Bone marrow (tissue), 2 donors: ENCODE measurements at regions not wholly inside any gene's neighbourhood (a gene's known extent, or its start where the extent isn't known, plus 50 kb on each side); places are given as distances from the start of the nearest gene placed in this dataset.
"Not testable (repeated sequence)": the region's sequence is repeated elsewhere in the genome, so short reads cannot be mapped to it uniquely, and the experiment has no call there.

Experiments used
- DNase-seq, 2 donors: peaks; one replicate each; lab custom pipeline; 2025; lab: John Stamatoyannopoulos, UW

- no peak for DNase-seq
Observed at GRCh38 chr16:17013038-17013437, 457.7 kb downstream of the XYLT1 start.

- no peak for DNase-seq
Observed at GRCh38 chr16:17014484-17015121, 456.2 kb downstream of the XYLT1 start.

- DNase-seq: no peak
Observed at GRCh38 chr16:17015702-17016101, 455.1 kb downstream of the XYLT1 start.

GRCh38 chr16:17017442-17017841, 453.3 kb downstream of the XYLT1 start:
- no peak for DNase-seq

GRCh38 chr16:17018585-17018939, 452.2 kb downstream of the XYLT1 start:
- DNase-seq: no peak

- no peak for DNase-seq
Observed at GRCh38 chr16:17019366-17019765, 451.4 kb downstream of the XYLT1 start.

- no peak for DNase-seq
Observed at GRCh38 chr16:17023606-17024005, 447.2 kb downstream of the XYLT1 start.

- no peak for DNase-seq
Observed at GRCh38 chr16:17024514-17024913, 446.2 kb downstream of the XYLT1 start.

- no peak for DNase-seq
Observed at GRCh38 chr16:17026600-17027242, 444.0 kb downstream of the XYLT1 start.

GRCh38 chr16:17027488-17028129, 443.2 kb downstream of the XYLT1 start:
- no peak for DNase-seq

- no peak for DNase-seq
Observed at GRCh38 chr16:17029602-17030350, 441.0 kb downstream of the XYLT1 start.

- DNase-seq: no peak
Observed at GRCh38 chr16:17031484-17032268, 439.1 kb downstream of the XYLT1 start.

GRCh38 chr16:17032332-17032731, 438.4 kb downstream of the XYLT1 start:
- no peak for DNase-seq

GRCh38 chr16:17034477-17035252, 436.1 kb downstream of the XYLT1 start:
- DNase-seq: no peak

- DNase-seq: no peak
Observed at GRCh38 chr16:17037499-17037898, 433.3 kb downstream of the XYLT1 start.

GRCh38 chr16:17038415-17038814, 432.3 kb downstream of the XYLT1 start:
- DNase-seq: no peak

- not testable (repeated sequence) for DNase-seq
Observed at GRCh38 chr16:17049109-17049508, 421.7 kb downstream of the XYLT1 start.

- no peak for DNase-seq
Observed at GRCh38 chr16:17050468-17050867, 420.3 kb downstream of the XYLT1 start.
